Upper lobe of right lung (tissue), 1 donor: ENCODE measurements at regions not wholly inside any gene's neighbourhood (a gene's known extent, or its start where the extent isn't known, plus 50 kb on each side); places are given as distances from the start of the nearest gene placed in this dataset.
"Not testable (repeated sequence)": the region's sequence is repeated elsewhere in the genome, so short reads cannot be mapped to it uniquely, and the experiment has no call there.

Source experiments
- ATAC-seq: fragments of 200-7000 bp; cut with Tn5 transposase; one replicate; pipeline ENCODE4 v1.9.1; 2020; ENCODE audit warnings: mild to moderate bottlenecking, moderate library complexity
- DNase-seq: peaks from one replicate; pipeline ENCODE4 v3.0.0-alpha.2; 2020
- H3K27ac ChIP-seq: fragments of 200-600 bp; one replicate; pipeline ENCODE4 v1.8.0; 2022
- H3K27me3 ChIP-seq: fragments of 200-600 bp; one replicate; pipeline ENCODE4 v1.8.0; 2022; ENCODE audit warnings: mild to moderate bottlenecking
- H3K36me3 ChIP-seq: fragments of 200-600 bp; one replicate; pipeline ENCODE4 v1.8.0; 2022
- H3K4me1 ChIP-seq: fragments of 200-600 bp; one replicate; pipeline ENCODE4 v1.8.0; 2022
- H3K4me3 ChIP-seq: fragments of 200-600 bp; one replicate; pipeline ENCODE4 v1.8.0; 2022; ENCODE audit warnings: mild to moderate bottlenecking
- H3K9me3 ChIP-seq: fragments of 200-600 bp; one replicate; pipeline ENCODE4 v1.8.0; 2022
- CTCF ChIP-seq: fragments of 200-600 bp; IDR thresholded peaks from one replicate; pipeline ENCODE4 v1.8.0; 2022; ENCODE audit warnings: antibody characterized with exemption
- intact Hi-C: fragments of 100-400 bp; cut with DNase I; formaldehyde crosslinking; loops from one replicate; pipeline ENCODE4 v1.11.0; 2022
- donor health status: DM: no; HTN: yes; CAD: no; lungs with severe emphysema.

GRCh38 chr20:11698124-11698523 is 219.6 kb upstream of the BTBD3 start:
- peaks cover 2% of the 10 kb centered on the region for H3K9me3 ChIP-seq
- ATAC-seq: no peak
- no peak overlapping the region for H3K27ac ChIP-seq

GRCh38 chr20:11700831-11701230 is 216.9 kb upstream of the BTBD3 start:
- Histone ChIP-seq H3K27me3 (no peaks in the 10 kb centered on the region), H3K27ac (no peak overlapping the region), H3K9me3 (peaks cover 2% of the 10 kb centered on the region), H3K36me3 (no peaks in the 10 kb centered on the region), H3K4me3 (no peak overlapping the region), H3K4me1 (no peaks in the 10 kb centered on the region)
- DNase-seq (no peak), ATAC-seq (no peak)
- TF ChIP-seq CTCF: no peak
- intact Hi-C loops: no loop called here

More at GRCh38 chr20:11698124-11698523, 219.6 kb upstream of the BTBD3 start:
- no peak for DNase-seq
- TF ChIP-seq CTCF: no peak
- no peaks in the 10 kb centered on the region for H3K36me3 ChIP-seq
- intact Hi-C loops: no loop called here
- no peaks in the 10 kb centered on the region for H3K27me3 ChIP-seq
- no peak overlapping the region for H3K4me3 ChIP-seq
- H3K4me1 ChIP-seq: no peaks in the 10 kb centered on the region

GRCh38 chr20:11702721-11703518 is 214.8 kb upstream of the BTBD3 start:
- no peaks in the 10 kb centered on the region for H3K27me3 ChIP-seq
- DNase-seq: no peak
- intact Hi-C loops: no loop called here
- no peaks in the 10 kb centered on the region for H3K36me3 ChIP-seq
- H3K9me3 ChIP-seq: no peaks in the 10 kb centered on the region
- no peak for TF ChIP-seq CTCF
- no peak for ATAC-seq
- H3K27ac ChIP-seq: no peak overlapping the region
- no peaks in the 10 kb centered on the region for H3K4me1 ChIP-seq
- no peak overlapping the region for H3K4me3 ChIP-seq

- Histone ChIP-seq H3K36me3 (no peaks in the 10 kb centered on the region), H3K9me3 (no peaks in the 10 kb centered on the region), H3K4me1 (no peaks in the 10 kb centered on the region), H3K27me3 (no peaks in the 10 kb centered on the region), H3K4me3 (no peak overlapping the region), H3K27ac (no peak overlapping the region)
- DNase-seq: no peak
- no peak for TF ChIP-seq CTCF
- ATAC-seq: no peak
- intact Hi-C loops: no loop called here
Measured at GRCh38 chr20:11705512-11705911, 212.2 kb upstream of the BTBD3 start.

GRCh38 chr20:11708223-11708622 is 209.5 kb upstream of the BTBD3 start:
- H3K4me3 ChIP-seq, H3K4me1 ChIP-seq, ATAC-seq, intact Hi-C loops, DNase-seq, H3K36me3 ChIP-seq, H3K9me3 ChIP-seq, H3K27me3 ChIP-seq, H3K27ac ChIP-seq: not testable (repeated sequence)

- H3K27ac ChIP-seq: no peak overlapping the region
- no peak overlapping the region for H3K4me3 ChIP-seq
- TF ChIP-seq CTCF: no peak
- DNase-seq: no peak
- intact Hi-C loops: no loop called here
- H3K36me3 ChIP-seq: no peaks in the 10 kb centered on the region
- no peaks in the 10 kb centered on the region for H3K27me3 ChIP-seq
- ATAC-seq: no peak
- no peaks in the 10 kb centered on the region for H3K9me3 ChIP-seq
- H3K4me1 ChIP-seq: no peaks in the 10 kb centered on the region
Measured at GRCh38 chr20:11711214-11711613, 206.5 kb upstream of the BTBD3 start.
